ENCODE measurements at regions not wholly inside any gene's neighbourhood (a gene's known extent, or its start where the extent isn't known, plus 50 kb on each side); places are given as distances from the start of the nearest gene placed in this dataset.

DNA sequence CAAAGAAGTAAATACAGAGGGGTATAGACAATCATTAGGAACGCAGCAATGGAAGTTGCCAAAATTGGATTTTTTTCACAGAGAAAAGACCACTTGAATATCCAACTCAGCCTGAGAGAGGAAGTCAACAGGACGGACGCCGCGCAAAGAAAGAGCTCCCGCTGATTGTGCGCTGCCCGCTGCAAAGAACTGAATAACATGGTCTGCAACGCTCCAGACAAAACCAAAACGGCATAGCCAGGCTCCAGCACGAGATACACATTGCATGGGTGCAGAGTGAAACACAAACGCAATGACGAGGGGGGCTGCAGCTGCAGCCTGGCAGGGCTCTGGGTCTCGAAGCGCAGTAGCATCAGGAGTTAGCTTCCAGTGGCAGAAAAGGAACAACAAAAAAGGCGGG lies 113.9 kb upstream of the MGMT start:
- TF ChIP-seq, protein P1, sequence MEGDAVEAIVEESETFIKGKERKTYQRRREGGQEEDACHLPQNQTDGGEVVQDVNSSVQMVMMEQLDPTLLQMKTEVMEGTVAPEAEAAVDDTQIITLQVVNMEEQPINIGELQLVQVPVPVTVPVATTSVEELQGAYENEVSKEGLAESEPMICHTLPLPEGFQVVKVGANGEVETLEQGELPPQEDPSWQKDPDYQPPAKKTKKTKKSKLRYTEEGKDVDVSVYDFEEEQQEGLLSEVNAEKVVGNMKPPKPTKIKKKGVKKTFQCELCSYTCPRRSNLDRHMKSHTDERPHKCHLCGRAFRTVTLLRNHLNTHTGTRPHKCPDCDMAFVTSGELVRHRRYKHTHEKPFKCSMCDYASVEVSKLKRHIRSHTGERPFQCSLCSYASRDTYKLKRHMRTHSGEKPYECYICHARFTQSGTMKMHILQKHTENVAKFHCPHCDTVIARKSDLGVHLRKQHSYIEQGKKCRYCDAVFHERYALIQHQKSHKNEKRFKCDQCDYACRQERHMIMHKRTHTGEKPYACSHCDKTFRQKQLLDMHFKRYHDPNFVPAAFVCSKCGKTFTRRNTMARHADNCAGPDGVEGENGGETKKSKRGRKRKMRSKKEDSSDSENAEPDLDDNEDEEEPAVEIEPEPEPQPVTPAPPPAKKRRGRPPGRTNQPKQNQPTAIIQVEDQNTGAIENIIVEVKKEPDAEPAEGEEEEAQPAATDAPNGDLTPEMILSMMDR (IDR thresholded peaks at IDR 0.05): no peak
- TF ChIP-seq POLR2A (IDR thresholded peaks at IDR 0.05) (no peak), EP300 (IDR thresholded peaks at IDR 0.05) (no peak)

Data from ovary (tissue), 3 donors.